K562 (cell line): ENCODE measurements at regions not wholly inside any gene's neighbourhood (a gene's known extent, or its start where the extent isn't known, plus 50 kb on each side); places are given as distances from the start of the nearest gene placed in this dataset.

ENCODE experiments used
- EHMT2 ChIP-seq: fragments of 450-650 bp; IDR thresholded peaks from 2 replicates; pipeline ENCODE4 v1.6.1; 2018; ENCODE audit warnings: antibody characterized with exemption
- NFYB ChIP-seq: IDR thresholded peaks from 2 replicates; pipeline ENCODE4 v1.6.1; 2011; ENCODE audit warnings: mild to moderate bottlenecking, moderate library complexity; ENCODE audit not compliant: insufficient read length; ENCODE audit errors: extremely low read depth
- ZNF644 ChIP-seq: fragments of 200-800 bp; sonication (Bioruptor generic); IDR thresholded peaks from 2 replicates; pipeline ENCODE4 v1.6.1; 2016; ENCODE audit warnings: low read depth, missing genetic modification characterization, missing compliant biosample characterization

DNA sequence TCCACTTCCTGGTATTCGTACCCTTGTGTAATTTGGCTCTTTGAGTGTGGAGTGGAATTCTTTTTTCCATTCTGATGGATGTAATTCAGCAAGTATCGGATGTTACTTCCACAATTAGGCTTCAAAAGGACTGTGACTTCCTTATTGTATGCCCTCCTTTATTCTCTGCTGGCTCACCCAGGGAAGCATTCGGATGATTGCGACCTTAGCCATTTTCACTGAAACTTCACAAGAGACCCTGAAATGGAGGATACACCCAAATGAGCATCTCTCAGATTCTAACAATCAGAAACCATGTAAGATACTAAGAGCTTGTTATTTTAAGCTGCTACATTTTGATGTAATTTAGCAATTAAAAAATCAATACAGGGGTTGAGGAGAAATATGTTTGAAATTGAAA is 493.1 kb downstream of the DNAJB9 start:
- no peak for TF ChIP-seq EHMT2
- no peak for TF ChIP-seq ZNF644 (tag)
- no peak for TF ChIP-seq NFYB
